Amniotic stem cell (primary cell): ENCODE measurements at regions not wholly inside any gene's neighbourhood (a gene's known extent, or its start where the extent isn't known, plus 50 kb on each side); places are given as distances from the start of the nearest gene placed in this dataset.

Experiments
- DNase-seq: peaks from one replicate; lab custom pipeline; 2025; lab: John Stamatoyannopoulos, UW

DNA sequence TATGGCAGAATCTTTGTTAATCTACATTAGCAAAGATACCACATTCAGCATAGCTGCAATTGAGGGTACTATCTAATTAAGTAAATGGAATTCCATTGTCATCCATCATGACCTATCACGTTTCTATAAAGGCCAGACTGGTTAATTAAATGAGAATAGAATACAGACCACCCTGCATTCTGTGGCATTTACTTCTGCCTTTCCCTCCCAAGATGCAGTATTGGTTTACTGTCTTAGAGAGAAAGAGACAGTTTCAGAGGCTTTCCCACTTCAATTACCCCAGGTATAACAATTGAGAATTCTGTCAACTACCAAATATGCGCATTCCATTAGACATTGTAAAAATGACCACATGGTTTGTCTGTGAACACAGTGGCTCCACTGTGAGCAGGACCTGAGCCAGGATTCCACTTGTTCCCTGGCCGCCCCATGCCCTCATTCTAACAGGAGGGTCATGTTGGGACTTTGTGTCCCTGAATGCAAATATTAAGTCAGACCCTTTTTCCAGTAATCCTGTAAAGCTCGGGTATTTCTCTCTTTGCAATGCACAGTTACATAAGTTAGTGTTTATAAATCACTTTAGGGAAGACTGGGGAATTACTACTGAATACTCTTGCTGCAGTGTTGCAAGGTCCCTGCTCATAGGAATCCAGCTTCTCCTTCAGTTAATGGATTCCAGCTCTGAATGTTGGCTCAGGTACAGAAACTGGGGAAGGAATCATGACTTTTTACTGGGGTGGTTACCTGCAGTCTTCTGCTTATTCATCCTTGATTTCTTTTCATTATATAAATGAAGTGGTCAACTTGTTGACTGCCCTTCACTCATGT lies 261.0 kb downstream of the PDGFC start:
- DNase-seq = no peak

DNA sequence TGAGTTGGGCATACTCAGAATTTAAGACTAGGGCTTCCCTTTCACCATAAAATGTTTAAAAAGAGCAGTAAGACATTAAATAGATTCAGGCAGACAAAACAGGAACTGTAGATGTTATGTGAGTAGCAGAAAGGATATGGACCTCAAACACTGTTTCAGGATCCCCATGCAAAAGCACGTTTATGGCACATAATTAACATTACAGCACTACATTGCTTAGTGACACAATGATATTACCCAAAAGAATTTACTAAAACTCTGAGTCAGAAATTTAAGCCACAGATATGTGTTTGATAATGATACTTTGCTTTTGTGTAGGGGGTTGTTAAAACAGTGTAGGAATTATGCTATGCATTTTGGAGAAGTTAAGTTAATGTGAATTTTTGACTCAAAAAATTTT lies 266.3 kb downstream of the PDGFC start:
- no peak for DNase-seq

DNA sequence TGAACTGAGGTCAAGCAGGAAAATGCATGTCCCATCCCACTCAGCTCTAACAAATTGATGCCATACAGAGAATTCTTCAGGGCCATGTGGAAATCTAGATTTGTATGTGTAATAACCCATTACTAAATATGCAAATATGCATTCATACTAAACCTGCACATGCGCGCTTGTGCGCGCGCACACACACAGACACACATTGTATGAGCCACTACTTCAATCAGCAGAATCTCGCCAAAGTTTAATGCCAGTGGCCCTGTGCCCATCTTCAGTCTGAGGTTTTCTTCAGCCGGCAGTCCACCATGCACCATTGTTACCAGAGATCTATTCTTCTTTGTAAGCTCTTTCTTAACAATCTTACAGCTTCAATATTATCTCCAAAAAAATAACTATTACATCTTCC lies 276.4 kb downstream of the PDGFC start:
- DNase-seq = no peak

DNA sequence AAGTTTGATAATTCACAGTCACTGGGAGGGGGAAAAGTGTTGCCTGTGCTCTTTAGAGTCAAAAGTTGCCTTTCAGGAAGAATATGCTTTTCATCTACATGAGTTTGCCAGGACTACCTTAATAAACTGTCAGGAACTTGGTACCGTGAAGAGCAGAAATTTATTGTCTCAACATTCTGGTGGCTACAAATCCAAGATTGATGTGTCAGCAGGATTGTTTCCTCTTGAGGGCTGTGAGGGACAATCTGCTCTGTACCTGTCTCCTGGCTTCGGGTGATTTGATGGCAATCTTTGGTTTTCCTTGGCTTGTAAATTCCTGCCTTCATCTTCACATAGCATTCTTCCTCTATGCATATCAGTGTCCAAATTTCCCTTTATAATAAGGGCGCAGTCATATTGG lies 277.2 kb downstream of the PDGFC start:
- DNase-seq = no peak

DNA sequence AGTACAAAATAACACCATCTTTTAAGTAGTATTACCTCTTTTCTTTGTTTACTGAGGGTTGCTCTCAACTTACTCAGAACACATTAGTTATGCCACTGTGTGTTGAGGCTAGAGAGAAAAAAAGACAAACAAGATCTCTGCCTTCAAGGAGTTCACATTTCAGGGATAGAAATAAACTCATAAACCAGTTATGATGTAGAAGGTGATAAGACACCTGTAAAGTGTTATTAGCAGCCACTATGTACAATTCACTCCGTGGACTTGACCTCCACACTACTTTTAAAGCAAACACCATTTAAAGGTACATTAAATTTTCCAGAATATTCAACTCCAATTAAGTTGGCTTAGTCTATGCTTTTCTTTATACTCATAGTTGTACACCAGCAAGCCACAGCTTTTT lies 278.0 kb downstream of the PDGFC start:
- DNase-seq = no peak

DNA sequence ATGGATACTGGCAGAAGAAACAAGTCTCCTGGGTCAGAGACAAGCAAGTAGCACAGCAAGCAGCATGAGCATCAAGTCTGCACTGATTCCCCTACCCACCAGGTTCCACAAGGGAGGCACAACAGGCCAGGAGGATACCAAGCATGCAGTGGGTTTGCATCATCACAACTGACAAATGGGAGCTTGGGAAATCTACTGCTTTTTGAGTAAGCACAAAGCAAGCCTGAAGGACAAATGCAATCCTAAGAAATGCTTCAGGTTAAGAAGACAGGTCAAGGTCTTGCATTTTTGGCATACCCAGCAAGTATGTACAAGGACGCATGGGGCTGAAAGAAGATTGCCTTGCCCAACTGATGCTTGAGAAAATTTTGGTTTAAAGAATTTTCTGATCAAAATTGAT lies 279.6 kb downstream of the PDGFC start:
- no peak for DNase-seq

DNA sequence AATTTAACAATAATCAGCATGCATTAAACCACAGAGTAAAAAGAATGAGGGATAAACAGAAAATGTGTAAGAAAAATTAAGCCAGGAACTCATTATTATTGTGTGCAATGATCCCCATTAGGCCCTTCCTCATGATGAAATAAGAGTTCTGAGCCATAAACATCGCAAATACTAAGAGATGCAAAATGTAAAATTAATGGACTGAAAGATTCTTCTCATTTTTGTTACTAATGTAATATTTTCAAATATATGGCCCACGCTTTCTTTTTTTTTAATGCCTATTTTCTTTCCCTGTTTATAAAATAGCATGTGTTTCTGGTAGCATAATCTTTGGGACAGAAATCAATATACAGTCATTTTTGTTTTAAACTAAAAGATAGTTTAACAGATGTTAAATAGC lies 281.0 kb downstream of the PDGFC start:
- no peak for DNase-seq

DNA sequence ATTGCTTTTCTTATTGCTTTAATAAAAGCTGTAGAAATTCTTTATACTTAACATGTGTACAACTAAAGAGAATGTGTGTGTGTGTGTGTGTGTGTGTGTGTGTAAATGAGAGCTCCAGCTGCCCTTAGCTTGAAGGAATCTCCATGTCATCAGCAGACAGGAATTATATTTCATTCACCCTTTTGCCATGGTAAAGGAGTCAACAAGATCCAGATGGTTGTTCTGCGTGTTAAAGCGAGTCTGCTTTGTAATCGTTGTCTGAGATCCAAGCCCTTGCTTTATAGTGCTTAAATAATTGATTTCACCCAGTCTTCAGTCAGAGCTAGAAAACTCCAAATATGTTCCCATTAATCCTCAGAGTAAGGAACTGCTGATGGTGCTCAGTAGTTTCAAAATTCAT lies 285.5 kb downstream of the PDGFC start:
- DNase-seq = peak; percentile 83

DNA sequence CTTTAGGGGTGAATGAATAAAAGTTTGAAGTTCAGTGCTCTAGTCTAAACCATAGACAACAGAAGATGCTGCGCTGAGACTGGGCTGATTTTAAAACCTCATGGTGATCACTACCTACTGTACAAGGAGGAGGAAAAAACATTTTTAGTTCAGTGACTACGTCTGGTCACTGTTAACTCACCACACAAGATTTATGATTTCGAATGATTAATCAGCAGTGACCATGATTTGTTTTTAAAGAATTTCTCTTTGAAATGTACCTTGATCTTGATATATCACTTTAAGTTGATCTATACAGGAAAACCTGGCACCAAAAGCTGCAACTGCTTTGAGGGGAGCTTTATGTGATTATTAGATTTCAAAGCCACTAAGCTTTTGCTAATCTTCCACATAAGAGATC lies 286.3 kb downstream of the PDGFC start:
- no peak for DNase-seq

DNA sequence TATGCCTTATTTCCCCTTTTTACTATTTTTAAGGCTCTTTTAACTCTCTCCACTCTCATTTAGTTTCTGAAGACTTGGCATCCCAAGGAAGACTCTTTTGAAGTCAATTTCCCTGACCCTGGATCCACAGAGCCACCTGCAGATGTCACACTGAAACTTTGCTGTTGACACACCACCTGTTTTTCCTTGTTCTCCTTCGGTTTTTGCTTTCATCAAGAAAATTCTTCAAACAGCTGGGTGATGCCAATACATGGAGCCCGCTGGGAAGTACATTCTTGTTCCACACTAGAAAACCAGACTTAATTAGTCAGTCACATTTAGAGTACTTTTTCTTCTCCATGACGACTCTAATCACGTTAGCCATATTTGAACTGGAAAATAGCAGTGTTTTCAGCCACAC lies 293.9 kb downstream of the PDGFC start:
- no peak for DNase-seq

DNA sequence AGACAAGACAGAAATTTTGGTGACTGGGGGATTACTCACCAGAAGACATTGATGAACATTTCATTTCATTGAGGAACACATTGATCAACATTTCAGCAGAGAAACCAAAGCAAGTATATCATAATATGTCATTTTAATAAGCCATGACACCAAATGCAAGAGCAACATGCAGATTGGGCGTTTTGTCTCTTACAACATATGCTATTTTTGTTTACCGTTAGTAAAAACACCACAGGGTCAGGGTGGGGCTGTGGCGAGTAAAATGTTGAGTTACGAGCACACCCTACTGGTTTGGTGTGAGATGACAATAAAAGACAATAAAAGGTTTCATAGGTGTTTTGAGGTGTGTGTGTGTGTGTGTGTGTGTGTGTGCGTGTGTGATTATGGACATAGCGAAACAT lies 294.5 kb downstream of the PDGFC start:
- DNase-seq = no peak

DNA sequence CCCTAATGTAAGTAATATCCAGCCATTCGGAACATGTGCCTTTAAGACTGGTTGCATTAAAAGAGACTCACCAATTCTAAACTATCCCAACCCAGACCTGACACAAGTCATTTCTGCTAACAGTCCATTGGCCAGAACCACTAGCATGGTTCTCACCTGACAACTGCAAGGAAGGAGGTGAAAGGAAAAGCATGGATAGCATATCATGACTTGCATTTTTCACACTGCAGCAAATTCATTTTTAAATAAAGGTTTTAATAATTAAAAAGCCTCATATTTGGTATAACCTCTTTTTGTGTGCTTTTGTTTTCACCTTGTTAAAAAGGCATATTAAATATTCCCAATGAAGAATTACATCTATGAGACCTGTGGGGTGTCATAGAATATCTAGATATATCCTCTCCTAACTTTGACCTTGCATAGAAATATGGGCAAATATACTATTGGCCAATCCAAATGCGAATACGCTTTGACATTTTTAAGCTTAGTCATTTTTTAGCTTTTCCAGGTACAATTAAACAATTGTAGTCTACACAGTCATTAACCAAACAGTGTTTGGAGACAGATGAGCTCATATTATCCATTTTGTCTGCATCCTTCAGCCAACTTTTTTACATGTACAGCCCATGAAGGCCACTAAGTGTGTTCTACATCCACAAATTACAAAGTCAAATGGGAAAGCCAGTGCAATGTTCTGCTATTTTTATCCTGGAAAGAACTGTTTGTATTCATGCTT lies 295.3 kb downstream of the PDGFC start:
- DNase-seq = no peak

DNA sequence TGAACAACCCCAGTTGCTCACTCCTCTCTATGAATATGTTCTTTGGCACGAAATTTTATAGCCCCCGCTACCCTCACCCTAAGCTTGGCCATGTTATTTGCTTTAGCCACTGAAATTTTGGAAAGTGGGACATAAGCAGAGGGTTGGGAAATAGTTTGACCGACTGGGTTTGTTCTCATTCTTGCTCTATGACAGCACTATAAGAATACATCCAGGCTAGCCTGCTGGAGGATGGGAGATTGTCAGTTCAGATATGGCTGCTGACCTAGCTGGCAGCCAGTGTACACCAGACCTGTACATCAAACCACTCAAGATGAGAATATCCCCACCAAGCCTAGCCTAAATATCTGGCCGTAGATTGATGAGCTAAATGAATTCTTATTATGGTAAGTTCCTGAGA lies 298.1 kb downstream of the PDGFC start:
- no peak for DNase-seq

DNA sequence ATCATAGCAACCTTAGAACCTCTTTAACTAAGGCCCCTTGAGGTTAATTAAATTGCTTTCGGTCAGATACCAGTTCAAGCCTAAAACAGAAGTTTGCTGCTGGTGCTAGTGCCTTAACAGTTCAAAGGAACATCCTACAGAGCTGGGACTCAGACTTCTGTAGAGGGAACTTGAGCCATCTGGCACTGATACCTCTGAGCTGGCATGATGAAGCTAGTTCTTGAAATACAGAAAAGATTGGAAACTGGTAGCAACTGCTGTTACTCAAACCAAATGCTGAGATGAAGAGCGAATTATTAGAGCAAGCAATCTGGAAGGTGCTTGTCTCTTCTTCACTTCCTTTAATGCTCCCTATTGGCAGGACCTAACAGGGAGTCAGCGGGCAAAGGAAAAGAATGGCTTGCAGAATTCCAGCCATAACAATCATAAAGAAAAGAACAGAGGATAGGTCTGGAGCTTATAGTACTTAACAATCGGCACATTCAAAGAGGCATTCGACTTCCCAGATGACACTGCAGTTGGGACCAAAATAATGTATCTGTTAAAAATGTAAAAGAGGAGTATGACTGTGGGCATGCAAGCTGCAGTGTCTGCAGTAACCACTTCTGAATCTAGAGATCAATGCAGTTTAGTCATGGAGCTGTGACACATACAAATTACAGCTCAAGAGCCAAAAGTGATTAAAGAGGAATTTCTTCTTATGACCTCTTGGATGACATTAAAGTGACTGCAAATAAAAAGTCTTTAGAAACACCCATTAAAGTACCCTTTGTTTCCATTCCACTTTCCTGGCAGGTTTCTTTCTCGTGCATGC lies 298.9 kb downstream of the PDGFC start:
- no peak for DNase-seq

DNA sequence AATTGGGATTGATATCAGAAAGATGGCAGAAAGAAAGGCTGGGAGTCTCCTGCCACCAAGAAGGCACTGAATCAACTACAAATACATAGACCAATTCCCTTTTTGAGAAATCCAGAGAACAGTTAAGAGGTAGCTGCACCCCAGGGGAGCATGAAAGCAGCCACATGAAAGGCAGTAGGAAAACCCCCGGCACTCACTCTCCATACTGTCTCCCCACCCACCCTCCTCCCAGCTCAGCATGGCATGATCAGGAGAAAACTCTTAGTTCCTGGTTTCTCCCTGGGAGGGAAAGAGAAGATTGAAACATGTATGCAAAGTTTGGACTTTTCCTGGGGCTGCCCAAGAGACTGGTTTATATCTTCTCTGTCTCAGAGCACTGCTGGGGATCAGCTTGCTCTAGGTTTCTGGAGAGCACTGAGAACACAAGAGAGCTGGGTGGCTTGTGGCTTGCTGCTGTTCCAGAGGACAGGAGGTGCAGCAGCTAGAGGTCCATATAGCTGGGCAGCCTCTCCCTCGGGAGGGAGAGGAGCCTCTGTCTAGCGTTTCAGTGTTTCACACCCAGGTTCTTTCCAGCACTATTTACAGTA lies 305.7 kb downstream of the PDGFC start:
- no peak for DNase-seq

DNA sequence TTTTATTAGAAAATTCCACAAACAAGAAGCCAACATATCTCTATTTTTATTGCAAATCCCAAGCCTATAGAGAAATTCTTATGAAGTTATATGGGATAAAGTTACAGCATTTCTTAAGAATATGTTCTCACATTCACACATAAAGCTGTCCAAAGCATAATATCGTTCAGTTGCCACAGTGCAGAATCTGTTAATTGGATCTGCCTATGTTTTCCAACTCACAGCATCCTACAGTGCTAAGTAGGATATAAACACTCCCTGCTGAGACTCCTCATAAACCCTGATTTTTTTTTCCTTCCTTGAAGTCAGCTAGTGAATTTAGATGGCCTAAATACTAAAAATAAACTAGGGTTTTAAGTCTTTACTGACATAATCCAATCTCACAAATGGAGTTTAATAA lies 307.9 kb downstream of the PDGFC start:
- no peak for DNase-seq

DNA sequence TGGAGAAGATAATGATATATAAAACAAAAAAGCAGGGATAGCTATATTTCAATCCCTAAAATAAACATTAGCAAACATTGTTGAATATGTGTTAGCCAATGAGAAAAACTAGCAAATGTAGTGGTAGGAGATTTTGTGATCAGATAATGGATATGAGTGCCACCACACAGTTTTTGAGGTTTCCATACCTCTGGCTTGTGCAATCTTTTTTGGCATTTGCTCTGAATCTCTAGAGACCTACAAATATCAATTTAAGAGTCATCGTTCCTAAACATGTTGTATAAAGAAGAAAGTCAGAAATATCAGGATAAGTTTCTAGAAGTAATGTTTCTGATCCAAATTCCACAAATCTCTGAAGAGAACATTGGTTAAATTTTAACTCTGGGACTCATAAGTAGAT lies 308.7 kb downstream of the PDGFC start:
- no peak for DNase-seq

DNA sequence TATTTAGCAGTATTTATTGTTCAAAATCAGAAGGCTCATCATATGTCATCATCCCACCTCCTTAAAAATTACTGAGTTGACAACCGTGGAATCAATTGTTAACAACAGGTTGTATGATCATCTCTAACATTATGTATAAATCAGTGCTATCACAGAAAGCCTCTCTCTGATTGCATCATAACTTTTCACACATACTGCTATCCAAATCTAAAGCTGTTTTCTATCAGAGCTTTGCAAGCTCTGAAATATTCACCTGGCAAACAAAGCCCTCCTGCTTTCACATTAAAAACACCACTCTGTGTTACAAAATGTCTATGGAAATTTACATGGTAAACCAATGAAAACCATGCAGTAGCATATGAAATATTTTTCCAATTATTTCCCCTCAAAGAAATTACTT lies 310.0 kb downstream of the PDGFC start:
- no peak for DNase-seq

DNA sequence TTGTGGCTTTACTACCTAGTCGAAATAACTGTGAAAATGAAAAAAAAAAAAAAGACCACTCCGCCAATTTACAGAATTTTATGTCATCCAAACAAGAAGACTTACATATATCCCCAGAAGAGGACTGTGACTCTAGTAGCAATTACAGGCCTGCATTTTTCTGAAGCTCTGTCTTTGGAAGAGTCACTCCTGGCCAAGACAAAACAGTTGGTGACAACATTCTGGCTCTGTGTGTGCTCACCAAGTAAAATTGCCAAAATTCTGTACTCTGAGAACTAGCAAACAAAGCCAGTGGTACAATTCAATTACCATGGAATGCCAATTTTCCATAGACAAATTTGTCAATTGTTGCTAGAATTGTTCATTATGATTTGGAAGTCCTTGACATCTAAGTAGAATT lies 311.1 kb downstream of the PDGFC start:
- DNase-seq = no peak

DNA sequence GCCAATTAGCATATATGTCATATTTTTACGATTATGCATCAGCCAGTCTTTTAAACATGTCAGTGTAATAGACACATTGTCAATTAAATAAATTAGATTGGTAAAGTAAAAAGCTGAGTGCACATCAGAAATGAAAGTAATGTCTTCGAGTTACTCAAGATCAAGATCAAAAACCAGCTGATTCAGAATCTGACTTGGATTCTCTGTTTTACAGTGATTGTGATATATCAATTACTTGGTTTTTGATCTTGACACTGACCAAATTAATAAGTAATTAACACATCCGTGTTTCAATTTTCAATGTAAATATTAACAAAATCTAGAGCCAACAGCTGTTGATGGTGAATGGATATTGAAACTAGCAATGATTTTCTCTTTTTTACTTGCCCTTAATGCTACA lies 311.6 kb downstream of the PDGFC start:
- no peak for DNase-seq

DNA sequence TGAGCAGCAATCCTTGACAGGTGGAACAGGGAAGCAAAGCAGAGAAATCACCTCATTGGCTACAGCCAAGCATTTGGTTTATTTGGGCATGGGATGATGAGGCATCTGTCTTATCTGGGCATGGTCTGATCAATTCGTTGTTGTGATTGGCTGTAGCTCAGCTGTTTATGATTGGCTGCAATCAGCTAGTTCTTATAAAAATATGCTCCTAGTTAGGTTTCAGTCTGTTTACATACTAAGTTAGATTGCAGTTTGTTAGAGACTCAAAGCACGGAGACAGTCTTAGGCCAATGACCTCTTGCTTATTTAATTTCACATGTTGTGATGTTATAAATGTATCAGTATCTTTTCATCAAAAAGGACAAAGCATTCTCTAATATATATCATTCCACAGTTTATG lies 312.0 kb downstream of the PDGFC start:
- DNase-seq = no peak

DNA sequence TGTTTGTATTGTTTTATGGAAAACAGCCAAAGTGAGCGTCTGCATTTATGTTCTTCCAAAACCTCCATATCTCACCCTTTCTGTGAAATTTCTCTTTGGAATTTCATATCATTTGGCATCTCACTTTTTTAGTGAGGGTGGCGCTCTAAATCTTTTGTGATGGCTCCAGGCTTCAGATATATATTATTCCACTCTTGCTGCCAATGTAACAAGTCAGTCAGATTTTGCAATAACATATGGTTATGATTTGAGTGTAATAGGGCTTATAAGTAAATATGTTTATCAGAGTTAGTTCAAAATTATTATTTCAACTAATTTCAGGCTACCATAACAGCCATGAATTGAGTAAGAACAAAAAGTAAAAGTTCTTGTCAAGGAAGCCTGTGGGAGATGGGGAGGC lies 314.7 kb downstream of the PDGFC start:
- no peak for DNase-seq

DNA sequence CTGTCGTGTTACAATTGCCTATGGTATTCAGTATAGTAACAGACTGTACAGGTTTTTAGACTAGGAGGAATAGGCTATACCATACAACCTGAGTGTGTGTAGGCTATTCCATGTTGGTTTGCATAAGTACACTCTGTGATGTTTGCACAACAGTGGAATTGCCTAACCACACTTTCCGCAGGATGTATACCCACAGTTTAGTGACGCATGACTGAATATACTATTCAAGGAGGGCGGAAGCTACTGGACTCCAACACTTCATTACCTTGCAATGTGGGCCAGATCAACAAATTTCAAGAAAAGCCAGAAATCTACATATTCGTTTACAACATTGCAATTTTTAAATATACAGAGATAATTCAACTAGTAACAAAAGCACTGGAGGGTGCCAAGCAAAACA lies 317.2 kb downstream of the PDGFC start:
- no peak for DNase-seq
